OCI-LY3 (cell line): ENCODE measurements at regions not wholly inside any gene's neighbourhood (a gene's known extent, or its start where the extent isn't known, plus 50 kb on each side); places are given as distances from the start of the nearest gene placed in this dataset.

Experiments
- H2AFZ ChIP-seq: fragments of 200-600, 300-600 bp; shearing (Covaris generic); 2 replicates; pipeline ENCODE4 v1.6.0; 2014; ENCODE audit warnings: antibody characterized with exemption, low read depth, low read length
- H3K27ac ChIP-seq: fragments of 200-600, 300-600 bp; sonication (generic); 2 replicates; pipeline ENCODE4 v1.5.1; 2014; ENCODE audit warnings: mild to moderate bottlenecking, low read length, moderate library complexity, mixed read lengths
- H3K27me3 ChIP-seq: fragments of 200-600, 300-600 bp; sonication (generic); 2 replicates; pipeline ENCODE4 v1.6.1; 2014; ENCODE audit warnings: low read depth, low read length, mixed read lengths
- H3K36me3 ChIP-seq: fragments of 200-600, 300-600 bp; sonication (generic); replicated peaks from 2 replicates; pipeline ENCODE3; 2014; ENCODE audit warnings: low read depth, low read length, mixed read lengths
- H3K4me1 ChIP-seq: fragments of 300-600, 200-600 bp; sonication (generic); 2 replicates; pipeline ENCODE4 v1.6.1; 2014; ENCODE audit warnings: low read length, mixed read lengths
- H3K4me2 ChIP-seq: fragments of 200-600, 300-600 bp; sonication (generic); 2 replicates; pipeline ENCODE4 v1.6.1; 2014; ENCODE audit warnings: low read length, mixed read lengths
- H3K4me3 ChIP-seq: fragments of 300-600, 200-600 bp; sonication (generic); 2 replicates; pipeline ENCODE4 v1.5.1; 2014; ENCODE audit warnings: antibody characterized with exemption, mild to moderate bottlenecking, low read length, moderate library complexity
- H3K79me2 ChIP-seq: fragments of 300-600, 200-600 bp; shearing (Covaris generic); 2 replicates; pipeline ENCODE4 v1.6.1; 2014; ENCODE audit warnings: mild to moderate bottlenecking, low read length, mixed read lengths
- H3K9ac ChIP-seq: fragments of 300-600, 200-600 bp; shearing (Covaris generic); 2 replicates; pipeline ENCODE4 v1.6.0; 2014; ENCODE audit warnings: mild to moderate bottlenecking, low read length, moderate library complexity
- H3K9me3 ChIP-seq: fragments of 200-600, 300-600 bp; shearing (Covaris generic); 2 replicates; pipeline ENCODE4 v1.6.1; 2014; ENCODE audit warnings: low read length, mixed read lengths; ENCODE audit not compliant: insufficient read depth
- H4K20me1 ChIP-seq: fragments of 200-600, 300-600 bp; sonication (generic); 2 replicates; pipeline ENCODE4 v1.6.1; 2016; ENCODE audit warnings: low read length, mixed read lengths; ENCODE audit not compliant: insufficient read depth
- CTCF ChIP-seq: fragments of 200-600, 300-600 bp; sonication (generic); IDR thresholded peaks from 2 replicates; pipeline ENCODE4 v1.5.1; 2014; ENCODE audit warnings: antibody characterized with exemption, low read length, low read depth
- EZH2phosphoT487 ChIP-seq: fragments of 200-600 bp; shearing (Covaris generic); IDR thresholded peaks from 2 replicates; pipeline ENCODE4 v1.6.1; 2018; ENCODE audit warnings: antibody characterized with exemption, mixed run types, low read depth

DNA sequence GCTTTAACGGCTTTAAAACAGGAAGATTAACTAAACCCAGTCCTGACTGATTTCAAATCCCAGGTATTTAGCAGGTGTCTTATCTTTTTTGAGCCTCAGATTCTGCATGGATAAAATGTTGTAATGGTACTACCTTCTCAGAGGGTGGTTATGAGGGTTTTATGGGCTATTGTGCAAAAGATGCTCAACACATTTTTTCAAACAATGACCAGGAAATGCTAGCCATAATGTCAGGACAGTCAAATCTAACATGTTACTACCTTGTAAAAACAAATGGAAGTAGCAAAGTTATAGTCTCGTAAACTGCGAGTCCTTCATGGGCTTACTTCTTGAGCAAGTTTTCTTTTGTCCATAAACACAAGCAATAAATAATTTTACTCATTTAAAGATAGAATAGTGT, 162.1 kb upstream of the TFPI start:
- no peak overlapping the region for H3K27ac ChIP-seq
- no peak overlapping the region for H2AFZ ChIP-seq
- TF ChIP-seq CTCF (no peak), EZH2phosphoT487 (no peak)

GRCh38 chr2:187718092-187718491, 163.9 kb upstream of the TFPI start:
- TF ChIP-seq CTCF = no peak
- no peak for TF ChIP-seq EZH2phosphoT487
- H3K9me3 ChIP-seq = no peaks in the 10 kb centered on the region
- no peak overlapping the region for H3K27ac ChIP-seq
- no peak overlapping the region for H3K4me2 ChIP-seq
- no peaks in the 10 kb centered on the region for H3K36me3 ChIP-seq
- no peak overlapping the region for H3K4me3 ChIP-seq
- no peaks in the 10 kb centered on the region for H3K27me3 ChIP-seq
- H3K9ac ChIP-seq = no peak overlapping the region
- H4K20me1 ChIP-seq = no peaks in the 10 kb centered on the region
- no peaks in the 10 kb centered on the region for H3K79me2 ChIP-seq
- H2AFZ ChIP-seq = no peak overlapping the region
- no peaks in the 10 kb centered on the region; the same call in 1 of the 2 replicates for H3K4me1 ChIP-seq

More for the DNA sequence above, 162.1 kb upstream of the TFPI start:
- no peaks in the 10 kb centered on the region for H3K36me3 ChIP-seq
- H4K20me1 ChIP-seq = no peaks in the 10 kb centered on the region
- H3K9me3 ChIP-seq = no peaks in the 10 kb centered on the region
- no peaks in the 10 kb centered on the region for H3K4me1 ChIP-seq
- no peak overlapping the region for H3K9ac ChIP-seq
- no peaks in the 10 kb centered on the region for H3K79me2 ChIP-seq
- no peak overlapping the region for H3K4me2 ChIP-seq
- H3K27me3 ChIP-seq = no peaks in the 10 kb centered on the region
- H3K4me3 ChIP-seq = no peak overlapping the region

- no peak overlapping the region for H3K27ac ChIP-seq
- H3K36me3 ChIP-seq = no peaks in the 10 kb centered on the region
- H3K4me2 ChIP-seq = no peak overlapping the region
- H4K20me1 ChIP-seq = no peaks in the 10 kb centered on the region
- H3K9me3 ChIP-seq = no peaks in the 10 kb centered on the region
- H3K9ac ChIP-seq = no peak overlapping the region
- H3K4me3 ChIP-seq = no peak overlapping the region
- TF ChIP-seq CTCF (no peak), EZH2phosphoT487 (no peak)
- no peaks in the 10 kb centered on the region for H3K79me2 ChIP-seq
- no peaks in the 10 kb centered on the region for H3K27me3 ChIP-seq
- H2AFZ ChIP-seq = no peak overlapping the region
- no peaks in the 10 kb centered on the region; the same call in 1 of the 2 replicates for H3K4me1 ChIP-seq
Observed at GRCh38 chr2:187719510-187719909, 165.3 kb upstream of the TFPI start.

- no peaks in the 10 kb centered on the region for H3K9me3 ChIP-seq
- no peak overlapping the region for H3K4me2 ChIP-seq
- no peak overlapping the region for H3K4me3 ChIP-seq
- H3K4me1 ChIP-seq = no peaks in the 10 kb centered on the region
- no peaks in the 10 kb centered on the region for H3K36me3 ChIP-seq
- no peak overlapping the region for H3K27ac ChIP-seq
- H2AFZ ChIP-seq = no peak overlapping the region; the same call in 1 of the 2 replicates
- H3K27me3 ChIP-seq = no peaks in the 10 kb centered on the region
- no peaks in the 10 kb centered on the region for H4K20me1 ChIP-seq
- H3K9ac ChIP-seq = no peak overlapping the region
- TF ChIP-seq CTCF (no peak), EZH2phosphoT487 (no peak)
- no peaks in the 10 kb centered on the region for H3K79me2 ChIP-seq
Observed at GRCh38 chr2:187748958-187749357, 194.7 kb upstream of the TFPI start.
